PC-3 (cell line): ENCODE measurements at regions not wholly inside any gene's neighbourhood (a gene's known extent, or its start where the extent isn't known, plus 50 kb on each side); places are given as distances from the start of the nearest gene placed in this dataset.

Source experiments
- EZH2 ChIP-seq: fragments of 300-600 bp; sonication (generic); IDR thresholded peaks from one replicate; pipeline ENCODE4 v1.6.1; 2017; ENCODE audit warnings: antibody characterized with exemption, mild to moderate bottlenecking, low read length; ENCODE audit not compliant: unreplicated experiment
- TF ChIP-seq, protein P1 (sequence below): fragments of 300-600 bp; sonication (generic); conservative IDR thresholded peaks from 2 replicates; pipeline ENCODE4 v1.5.1; 2017; ENCODE audit warnings: antibody characterized with exemption, low read depth, mild to moderate bottlenecking, low read length

- TF ChIP-seq, protein P1, sequence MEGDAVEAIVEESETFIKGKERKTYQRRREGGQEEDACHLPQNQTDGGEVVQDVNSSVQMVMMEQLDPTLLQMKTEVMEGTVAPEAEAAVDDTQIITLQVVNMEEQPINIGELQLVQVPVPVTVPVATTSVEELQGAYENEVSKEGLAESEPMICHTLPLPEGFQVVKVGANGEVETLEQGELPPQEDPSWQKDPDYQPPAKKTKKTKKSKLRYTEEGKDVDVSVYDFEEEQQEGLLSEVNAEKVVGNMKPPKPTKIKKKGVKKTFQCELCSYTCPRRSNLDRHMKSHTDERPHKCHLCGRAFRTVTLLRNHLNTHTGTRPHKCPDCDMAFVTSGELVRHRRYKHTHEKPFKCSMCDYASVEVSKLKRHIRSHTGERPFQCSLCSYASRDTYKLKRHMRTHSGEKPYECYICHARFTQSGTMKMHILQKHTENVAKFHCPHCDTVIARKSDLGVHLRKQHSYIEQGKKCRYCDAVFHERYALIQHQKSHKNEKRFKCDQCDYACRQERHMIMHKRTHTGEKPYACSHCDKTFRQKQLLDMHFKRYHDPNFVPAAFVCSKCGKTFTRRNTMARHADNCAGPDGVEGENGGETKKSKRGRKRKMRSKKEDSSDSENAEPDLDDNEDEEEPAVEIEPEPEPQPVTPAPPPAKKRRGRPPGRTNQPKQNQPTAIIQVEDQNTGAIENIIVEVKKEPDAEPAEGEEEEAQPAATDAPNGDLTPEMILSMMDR: no peak
- no peak for TF ChIP-seq EZH2
Measured at GRCh38 chr12:60100852-60101251, 505.0 kb downstream of the SLC16A7 start.
